ENCODE measurements at regions not wholly inside any gene's neighbourhood (a gene's known extent, or its start where the extent isn't known, plus 50 kb on each side); places are given as distances from the start of the nearest gene placed in this dataset.

GRCh38 chr13:73904625-73905024 lies 229.6 kb downstream of the KLF12 start:
- H3K27me3 Mint-ChIP-seq, result no peaks in the 10 kb centered on the region
- peaks cover 25% of the 10 kb centered on the region for H3K4me1 Mint-ChIP-seq (ENCODE audit: low read depth)
- H3K36me3 Mint-ChIP-seq (ENCODE audit: low read depth), result peaks cover 24% of the 10 kb centered on the region
- DNase-seq (no peak), ATAC-seq (no peak)
- no peak overlapping the region for H3K4me3 Mint-ChIP-seq
- H3K9me3 Mint-ChIP-seq, result peaks cover 3% of the 10 kb centered on the region
- no peak overlapping the region for H3K27ac Mint-ChIP-seq
- CTCF ChIA-PET, result no interaction called here
- intact Hi-C loops (cut with micrococcal nuclease), result no loop called here
- TF ChIP-seq CTCF (IDR thresholded peaks at IDR 0.05), result no peak
- POLR2A ChIA-PET, result no interaction called here

- Mint-ChIP-seq H3K27ac (no peak overlapping the region), H3K36me3 (ENCODE audit: low read depth) (peaks cover 20% of the 10 kb centered on the region), H3K27me3 (no peaks in the 10 kb centered on the region), H3K9me3 (peaks cover 3% of the 10 kb centered on the region), H3K4me1 (ENCODE audit: low read depth) (peaks cover 19% of the 10 kb centered on the region), H3K4me3 (no peak overlapping the region)
- ATAC-seq (no peak), DNase-seq (no peak)
- intact Hi-C loops (cut with micrococcal nuclease), result no loop called here
- ChIA-PET POLR2A (no interaction called here), CTCF (no interaction called here)
- no peak for TF ChIP-seq CTCF (IDR thresholded peaks at IDR 0.05)
Measured at GRCh38 chr13:73903561-73903960, 230.6 kb downstream of the KLF12 start.

GRCh38 chr13:73902847-73903246 lies 231.4 kb downstream of the KLF12 start:
- no peak for TF ChIP-seq CTCF (IDR thresholded peaks at IDR 0.05)
- POLR2A ChIA-PET, result no interaction called here

GRCh38 chr13:73902296-73902695 lies 231.9 kb downstream of the KLF12 start:
- Mint-ChIP-seq H3K4me1 (ENCODE audit: low read depth) (peaks cover 25% of the 10 kb centered on the region), H3K27ac (no peak overlapping the region)
- CTCF ChIA-PET, result interaction anchor here (1.3 kb wide), 1 partner anchor 11 kb away, joined by 5 read pairs; no protein-coding TSS in a partner anchor

More at GRCh38 chr13:73902847-73903246, 231.4 kb downstream of the KLF12 start:
- peaks cover 21% of the 10 kb centered on the region for H3K4me1 Mint-ChIP-seq (ENCODE audit: low read depth)
- H3K36me3 Mint-ChIP-seq (ENCODE audit: low read depth), result peaks cover 20% of the 10 kb centered on the region
- H3K9me3 Mint-ChIP-seq, result peaks cover 3% of the 10 kb centered on the region
- CTCF ChIA-PET, result interaction anchor here (1.3 kb wide), 1 partner anchor 10 kb away, joined by 5 read pairs; no protein-coding TSS in a partner anchor
- no peak overlapping the region for H3K27ac Mint-ChIP-seq
- H3K27me3 Mint-ChIP-seq, result no peaks in the 10 kb centered on the region
- ATAC-seq, result no peak
- intact Hi-C loops (cut with micrococcal nuclease), result no loop called here
- no peak for DNase-seq
- H3K4me3 Mint-ChIP-seq, result no peak overlapping the region

More at GRCh38 chr13:73902296-73902695, 231.9 kb downstream of the KLF12 start:
- H3K36me3 Mint-ChIP-seq (ENCODE audit: low read depth), result peaks cover 20% of the 10 kb centered on the region
- intact Hi-C loops (cut with micrococcal nuclease), result no loop called here
- no peak for ATAC-seq
- peaks cover 3% of the 10 kb centered on the region for H3K9me3 Mint-ChIP-seq
- no peaks in the 10 kb centered on the region for H3K27me3 Mint-ChIP-seq
- no peak for TF ChIP-seq CTCF (IDR thresholded peaks at IDR 0.05)
- DNase-seq, result no peak
- H3K4me3 Mint-ChIP-seq, result no peak overlapping the region
- POLR2A ChIA-PET, result no interaction called here
